ENCODE measurements at regions not wholly inside any gene's neighbourhood (a gene's known extent, or its start where the extent isn't known, plus 50 kb on each side); places are given as distances from the start of the nearest gene placed in this dataset.

- TF ChIP-seq ZNF592 (IDR thresholded peaks at IDR 0.05) (no peak), TBL1XR1 (IDR thresholded peaks at IDR 0.05; ENCODE audit: low read length in 2 of 2) (no peak), HDGF (IDR thresholded peaks at IDR 0.05) (no peak), ZNF507 (tag; conservative IDR thresholded peaks at IDR 0.05) (no peak), NFE2 (IDR thresholded peaks at IDR 0.05; ENCODE audit: low read depth) (no peak), ZNF174 (CRISPR knock-in tag; IDR thresholded peaks at IDR 0.05) (no peak), TAL1 (IDR thresholded peaks at IDR 0.05) (peak; percentile 76), KDM2B (CRISPR knock-in tag; IDR thresholded peaks at IDR 0.05) (no peak), SREBF1 (IDR thresholded peaks at IDR 0.05; ENCODE audit: borderline replicate concordance, low read depth, low read length) (no peak), NCOR1 (IDR thresholded peaks at IDR 0.05) (peak; percentile 70), MAFG (tag; conservative IDR thresholded peaks at IDR 0.05) (no peak), POLR2G (IDR thresholded peaks at IDR 0.05; ENCODE audit: low read depth, low read length) (no peak), MED1 (CRISPR knock-in tag; IDR thresholded peaks at IDR 0.05; ENCODE audit: borderline replicate concordance) (no peak), CTBP1 (IDR thresholded peaks at IDR 0.05; ENCODE audit: borderline replicate concordance) (0 out of 2 replicates have a peak, but pooled peaks have one; percentile 12), JUND (IDR thresholded peaks at IDR 0.05; ENCODE audit: borderline replicate concordance, low read depth, low read length) (peak; percentile 39; the same call in 1 of the 2 replicates), JUND (tag; IDR thresholded peaks at IDR 0.05; ENCODE audit: borderline replicate concordance, low read depth, low read length) (peak; percentile 45; the same call in 1 of the 3 replicates), TRIM24 (IDR thresholded peaks at IDR 0.05) (peak in 1 of 2 experiments; percentile 57; a peak in 1 of 4 replicates), TEAD4 (IDR thresholded peaks at IDR 0.05; ENCODE audit: low read length) (0 out of 2 replicates have a peak, but pooled peaks have one; percentile 56), TEAD4 (CRISPR knock-in tag; IDR thresholded peaks at IDR 0.05; ENCODE audit: borderline replicate concordance) (no peak)
- TF ChIP-seq, protein P1, sequence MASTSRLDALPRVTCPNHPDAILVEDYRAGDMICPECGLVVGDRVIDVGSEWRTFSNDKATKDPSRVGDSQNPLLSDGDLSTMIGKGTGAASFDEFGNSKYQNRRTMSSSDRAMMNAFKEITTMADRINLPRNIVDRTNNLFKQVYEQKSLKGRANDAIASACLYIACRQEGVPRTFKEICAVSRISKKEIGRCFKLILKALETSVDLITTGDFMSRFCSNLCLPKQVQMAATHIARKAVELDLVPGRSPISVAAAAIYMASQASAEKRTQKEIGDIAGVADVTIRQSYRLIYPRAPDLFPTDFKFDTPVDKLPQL (IDR thresholded peaks at IDR 0.05; ENCODE audit: extremely low read depth, insufficient read length): no peak
- TF ChIP-seq, protein P2, sequence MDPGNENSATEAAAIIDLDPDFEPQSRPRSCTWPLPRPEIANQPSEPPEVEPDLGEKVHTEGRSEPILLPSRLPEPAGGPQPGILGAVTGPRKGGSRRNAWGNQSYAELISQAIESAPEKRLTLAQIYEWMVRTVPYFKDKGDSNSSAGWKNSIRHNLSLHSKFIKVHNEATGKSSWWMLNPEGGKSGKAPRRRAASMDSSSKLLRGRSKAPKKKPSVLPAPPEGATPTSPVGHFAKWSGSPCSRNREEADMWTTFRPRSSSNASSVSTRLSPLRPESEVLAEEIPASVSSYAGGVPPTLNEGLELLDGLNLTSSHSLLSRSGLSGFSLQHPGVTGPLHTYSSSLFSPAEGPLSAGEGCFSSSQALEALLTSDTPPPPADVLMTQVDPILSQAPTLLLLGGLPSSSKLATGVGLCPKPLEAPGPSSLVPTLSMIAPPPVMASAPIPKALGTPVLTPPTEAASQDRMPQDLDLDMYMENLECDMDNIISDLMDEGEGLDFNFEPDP (CRISPR knock-in tag; IDR thresholded peaks at IDR 0.05): no peak
These were observed 198.8 kb upstream of the TCF4 start (continued) for GRCh38 chr18:55786651-55787272.
